ENCODE measurements at regions not wholly inside any gene's neighbourhood (a gene's known extent, or its start where the extent isn't known, plus 50 kb on each side); places are given as distances from the start of the nearest gene placed in this dataset.
"Not testable (repeated sequence)": the region's sequence is repeated elsewhere in the genome, so short reads cannot be mapped to it uniquely, and the experiment has no call there.

DNA sequence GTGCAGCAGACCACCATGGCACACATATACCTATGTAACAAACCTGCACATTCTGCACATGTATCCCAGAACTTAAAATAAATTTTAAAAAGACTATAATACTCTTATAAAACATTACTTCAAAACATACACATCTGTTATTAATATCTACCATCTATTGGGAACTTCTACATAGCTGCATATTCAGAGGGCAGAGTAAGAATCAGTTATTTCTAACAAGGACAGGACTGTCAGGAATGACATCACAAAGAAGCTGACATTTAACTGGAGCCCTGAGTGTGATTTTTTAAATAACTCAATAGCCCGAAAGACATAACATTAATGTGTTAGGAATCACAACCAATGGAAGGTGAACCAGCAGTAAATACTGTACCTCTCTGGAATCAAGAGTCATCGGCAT lies 276.7 kb upstream of the ECI2 start:
- no peak for DNase-seq (ENCODE audit: low read depth)

DNA sequence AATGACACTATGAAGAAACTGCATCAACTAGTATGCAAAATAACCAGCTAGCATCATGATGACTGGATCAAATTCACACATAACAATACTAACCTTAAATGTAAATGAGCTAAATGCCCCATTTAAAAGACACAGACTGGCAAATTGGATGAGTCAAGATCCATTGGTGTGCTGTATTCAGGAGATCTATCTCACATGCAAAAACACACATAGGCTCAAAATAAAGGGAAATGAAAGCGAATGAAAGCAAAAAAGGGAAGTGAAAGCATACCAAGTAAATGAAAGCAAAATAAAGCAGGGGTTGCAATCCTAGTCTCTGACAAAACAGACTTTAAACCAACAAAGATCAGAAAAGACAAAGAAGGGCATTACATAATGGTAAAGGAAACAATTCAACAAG lies 272.3 kb upstream of the ECI2 start:
- not testable (repeated sequence) for DNase-seq (ENCODE audit: low read depth)

DNA sequence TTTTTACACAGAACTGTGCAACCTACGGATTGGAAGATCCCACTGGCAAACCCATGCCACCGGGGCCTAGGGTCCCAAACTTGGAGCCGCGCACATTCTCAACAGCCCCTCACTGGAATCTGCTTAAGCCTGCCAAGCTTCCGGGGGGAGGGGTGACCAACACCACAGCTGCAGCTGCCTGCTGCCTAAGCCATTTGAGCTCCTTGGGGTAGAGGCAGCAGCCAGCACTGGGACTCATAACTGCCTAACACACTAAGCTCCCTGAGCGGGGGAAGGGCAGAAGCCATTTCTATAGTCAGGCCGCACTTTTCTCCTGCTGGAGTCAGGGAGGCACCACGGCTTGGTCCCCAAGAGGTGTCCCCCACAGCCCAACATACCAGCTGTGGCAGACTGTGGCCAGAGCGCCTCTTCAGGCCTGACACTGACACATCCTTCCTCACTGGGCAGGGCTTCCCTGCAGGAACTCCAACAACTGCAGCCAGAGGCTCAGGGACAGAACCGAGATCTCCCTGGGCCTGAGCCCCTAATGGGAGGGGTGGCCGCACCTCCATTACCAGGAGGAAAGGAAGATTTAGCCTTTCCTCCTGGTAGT lies 270.3 kb upstream of the ECI2 start:
- no peak for DNase-seq (ENCODE audit: low read depth)

DNA sequence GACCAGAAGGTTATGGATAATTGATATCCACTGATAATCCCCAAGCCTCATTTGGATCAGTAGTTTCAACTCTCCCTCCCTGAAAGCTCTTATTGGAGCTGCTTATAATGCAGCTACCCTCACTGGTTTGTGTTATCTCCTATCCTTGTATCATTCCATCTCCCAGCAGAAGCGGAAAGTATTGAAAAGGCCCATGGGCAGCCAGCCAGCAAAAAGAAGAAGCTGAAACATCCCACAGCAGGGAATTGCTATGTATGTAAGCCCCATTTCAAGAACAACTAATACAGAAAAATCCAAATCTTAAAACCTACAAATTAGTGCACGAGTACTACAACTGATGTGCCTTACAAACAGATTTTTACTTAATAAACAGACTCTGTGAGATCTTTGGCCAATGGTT lies 269.0 kb upstream of the ECI2 start:
- DNase-seq (ENCODE audit: low read depth) = no peak

DNA sequence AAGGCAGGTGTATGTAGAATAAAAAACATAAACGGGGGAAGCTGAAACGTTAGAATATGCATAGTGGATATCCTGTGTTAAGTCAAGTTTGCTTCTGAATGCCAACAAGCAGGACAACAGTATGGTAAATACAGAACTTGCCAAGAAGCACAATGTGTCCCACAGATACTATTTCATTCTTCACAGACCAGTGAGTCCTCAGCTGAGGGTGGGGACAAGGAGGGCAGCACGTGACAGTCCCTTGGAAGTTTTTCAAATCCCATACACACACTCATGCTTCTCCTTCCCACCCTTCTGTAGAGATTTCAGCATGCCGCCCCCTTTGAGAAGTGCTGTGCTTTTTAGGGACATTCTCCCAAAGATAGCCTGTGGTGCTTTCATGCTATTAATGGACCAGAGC lies 268.5 kb upstream of the ECI2 start:
- DNase-seq (ENCODE audit: low read depth) = no peak

DNA sequence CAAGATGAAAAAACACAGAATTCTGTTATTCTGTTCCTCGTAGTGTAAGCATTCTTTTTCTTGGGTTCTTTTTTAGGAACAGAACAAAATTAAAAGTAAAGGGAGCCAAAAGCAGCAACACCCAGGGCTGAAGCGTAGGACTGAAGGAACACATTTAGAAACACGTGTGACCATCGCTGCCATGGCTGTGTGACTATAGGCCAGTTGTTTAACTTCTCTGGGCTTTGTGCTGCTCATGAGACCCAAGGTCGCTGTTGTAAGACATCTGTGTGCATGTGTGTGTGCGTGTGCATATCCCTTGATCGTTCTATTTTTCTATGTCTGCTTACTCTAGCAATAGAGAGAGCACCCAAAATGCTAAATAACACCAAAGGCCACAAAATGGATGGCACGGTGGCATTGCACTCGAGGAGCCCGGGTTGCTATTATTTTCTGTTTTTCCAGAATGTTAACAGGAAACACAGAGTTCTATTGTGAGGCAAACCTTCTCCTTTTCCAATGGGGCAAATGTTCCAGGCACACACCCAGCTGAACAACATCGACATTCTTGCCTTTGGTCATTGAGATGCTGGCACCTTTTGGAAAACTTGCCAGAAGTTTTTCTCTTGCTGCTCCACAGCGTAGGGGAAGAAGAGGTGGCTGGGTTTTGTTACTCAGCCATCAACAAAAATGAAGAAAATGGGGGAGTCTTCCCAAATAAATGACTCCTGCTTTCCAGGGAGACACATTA lies 267.8 kb upstream of the ECI2 start:
- DNase-seq (ENCODE audit: low read depth) = no peak

DNA sequence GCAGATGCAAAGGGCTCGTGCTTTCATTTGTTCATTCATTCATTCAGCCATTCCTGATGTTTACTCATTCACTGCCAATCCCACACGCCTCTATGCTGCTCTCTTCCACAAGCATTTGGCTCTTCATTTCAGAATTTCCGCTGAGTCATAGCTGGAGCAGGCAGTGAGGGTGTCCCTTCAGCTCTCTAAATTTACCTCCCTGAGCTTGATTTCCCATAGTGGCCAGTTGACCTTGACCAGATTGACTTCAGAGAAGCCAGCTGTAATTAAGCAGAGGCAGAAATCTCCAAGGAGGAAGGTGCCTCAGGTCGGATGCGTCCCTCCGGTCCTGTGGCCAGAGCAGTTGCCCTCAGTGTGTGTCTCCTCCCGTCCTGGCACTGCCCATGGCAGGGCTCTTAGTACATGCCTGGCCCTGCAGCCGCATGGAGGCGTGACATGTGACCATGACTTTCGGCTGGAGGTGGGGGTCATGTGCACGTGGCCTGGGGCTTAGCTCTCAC lies 267.2 kb upstream of the ECI2 start:
- no peak for DNase-seq (ENCODE audit: low read depth)

DNA sequence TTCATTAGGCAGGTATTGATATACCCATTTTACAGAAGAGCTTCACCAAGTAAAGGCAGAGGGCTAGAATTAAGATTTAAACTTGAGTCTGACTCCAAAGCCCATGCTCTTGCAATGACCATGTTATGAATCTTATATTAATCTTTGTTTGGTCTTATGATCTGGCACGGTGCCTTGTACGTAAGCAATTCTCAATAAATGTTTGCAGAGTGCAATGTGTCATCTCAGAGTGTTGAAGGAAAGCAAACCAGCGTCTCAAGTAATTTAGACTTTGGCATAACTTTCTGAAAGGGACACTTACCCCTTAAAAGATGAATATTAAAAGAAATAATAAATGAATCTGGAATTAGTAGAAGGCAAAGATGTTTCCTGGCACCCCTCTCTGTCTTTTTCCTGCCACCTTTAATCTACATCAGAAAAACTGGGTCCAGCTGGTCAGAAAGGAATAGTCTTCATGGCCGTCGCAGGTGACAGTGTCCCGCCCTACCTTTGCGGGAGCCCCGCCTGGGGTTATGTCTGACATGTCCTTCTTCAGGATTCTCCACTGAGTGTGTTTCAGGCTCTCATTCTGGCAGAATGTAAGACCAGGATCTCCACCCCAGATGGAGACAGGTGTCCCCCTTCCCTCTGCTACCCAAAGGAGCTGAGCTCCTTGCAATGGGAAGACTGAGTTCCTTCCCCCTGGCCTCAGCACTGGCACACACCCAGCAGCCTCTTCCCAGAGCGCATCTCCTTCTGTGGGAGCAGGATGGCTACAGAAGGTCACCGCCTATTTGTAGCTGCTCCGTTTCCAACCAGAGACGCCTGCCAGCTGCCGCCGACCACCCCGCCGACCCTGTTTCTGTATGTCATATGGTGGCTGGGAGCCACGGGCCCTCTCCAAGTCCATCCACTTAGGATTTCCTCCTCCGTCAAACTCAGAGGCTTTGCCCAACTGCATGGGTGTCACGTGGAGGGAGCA lies 266.3 kb upstream of the ECI2 start:
- DNase-seq (ENCODE audit: low read depth) = no peak

DNA sequence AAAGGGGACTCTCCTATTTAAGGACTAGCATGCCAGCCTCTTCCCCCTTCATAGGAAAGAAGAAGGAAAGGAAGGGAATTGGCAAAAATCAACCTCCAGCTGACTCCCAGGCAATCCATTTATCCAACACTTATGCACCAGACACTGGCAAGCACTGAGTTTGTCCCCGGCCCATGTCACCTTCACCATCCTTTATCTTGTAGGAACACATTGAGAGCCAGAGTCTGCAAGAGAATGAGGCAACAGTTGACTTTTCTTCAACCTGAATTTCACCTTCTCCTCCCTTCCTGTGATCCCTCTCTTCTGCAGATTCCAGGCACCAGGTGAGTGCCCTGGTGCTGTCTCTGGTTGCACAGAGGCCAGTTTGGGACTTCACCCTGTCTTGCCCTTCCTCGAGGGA lies 264.3 kb upstream of the ECI2 start:
- DNase-seq (ENCODE audit: low read depth) = no peak

DNA sequence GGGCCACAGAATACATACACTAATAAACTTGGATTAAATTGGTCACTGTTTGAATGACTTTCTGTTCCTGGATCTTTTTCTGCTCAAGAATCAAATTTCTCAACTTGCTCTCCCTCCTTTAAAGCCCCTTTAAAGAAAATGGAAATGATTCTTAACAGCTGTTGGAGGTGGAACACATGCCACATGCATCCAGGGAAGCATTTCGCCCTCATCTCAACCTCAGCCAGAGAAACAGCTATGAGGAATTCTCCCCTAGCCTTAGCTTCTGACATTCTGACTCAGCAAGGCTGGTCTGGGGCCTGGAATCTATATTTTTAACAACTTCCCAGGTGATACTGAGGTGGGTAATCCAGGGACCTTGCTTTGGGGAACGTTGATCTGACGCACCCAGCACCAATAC lies 263.4 kb upstream of the ECI2 start:
- DNase-seq (ENCODE audit: low read depth) = no peak

DNA sequence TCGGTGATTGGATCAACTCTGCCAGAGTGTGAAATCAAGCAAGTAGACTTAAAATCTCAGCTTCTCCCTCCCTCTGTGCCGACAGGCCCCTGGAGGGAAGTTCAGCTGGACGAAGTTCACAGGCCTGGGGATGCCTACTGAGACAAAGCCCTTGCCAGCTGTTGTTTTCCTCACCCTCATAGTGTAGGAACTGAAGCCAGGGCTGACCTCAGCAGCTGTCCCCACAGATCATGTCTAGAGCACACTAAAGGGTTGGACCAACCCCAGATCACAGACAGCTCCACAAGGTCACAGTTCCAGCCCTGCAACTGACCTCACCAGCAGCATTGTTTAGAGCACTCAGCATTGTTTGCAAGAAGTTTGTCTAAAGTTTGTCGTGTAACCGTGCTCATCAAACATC lies 261.9 kb upstream of the ECI2 start:
- DNase-seq (ENCODE audit: low read depth) = no peak

DNA sequence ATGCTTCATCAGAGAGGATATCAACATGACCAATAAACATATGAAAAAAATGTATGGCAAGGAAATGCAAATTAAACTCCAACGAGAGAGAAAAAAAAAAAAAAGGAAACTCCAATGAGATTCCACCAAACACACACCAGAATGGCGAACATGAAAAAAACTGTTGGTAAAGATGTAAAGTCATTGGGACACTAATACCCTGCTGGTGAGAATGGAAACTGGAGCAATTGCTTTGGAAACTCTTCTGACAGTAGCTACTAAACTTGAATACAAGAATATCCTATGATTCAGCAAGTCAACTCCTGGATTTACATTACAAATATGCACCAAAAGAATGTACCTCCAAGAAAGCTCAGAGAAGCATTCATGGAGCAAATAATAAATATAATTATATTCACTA lies 260.7 kb upstream of the ECI2 start:
- no peak for DNase-seq (ENCODE audit: low read depth)

DNA sequence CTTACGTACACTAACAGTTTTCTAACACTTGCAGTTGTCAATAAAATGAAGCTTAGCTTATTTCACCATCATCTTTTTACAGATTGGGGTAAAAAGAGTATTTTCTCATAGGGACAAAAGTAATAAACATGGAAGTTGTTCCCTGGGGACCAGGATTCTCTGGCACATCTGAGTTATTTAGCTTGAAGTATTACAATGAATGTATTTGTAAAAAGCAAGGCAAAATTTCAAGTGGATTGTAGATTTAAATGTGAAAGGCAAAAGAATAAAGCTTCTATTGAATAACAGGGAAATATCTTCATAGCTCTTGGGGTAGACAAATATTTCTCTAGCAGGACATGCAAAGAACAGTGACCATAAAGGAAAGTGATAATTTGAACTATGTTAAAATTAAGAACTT lies 260.0 kb upstream of the ECI2 start:
- no peak for DNase-seq (ENCODE audit: low read depth)

DNA sequence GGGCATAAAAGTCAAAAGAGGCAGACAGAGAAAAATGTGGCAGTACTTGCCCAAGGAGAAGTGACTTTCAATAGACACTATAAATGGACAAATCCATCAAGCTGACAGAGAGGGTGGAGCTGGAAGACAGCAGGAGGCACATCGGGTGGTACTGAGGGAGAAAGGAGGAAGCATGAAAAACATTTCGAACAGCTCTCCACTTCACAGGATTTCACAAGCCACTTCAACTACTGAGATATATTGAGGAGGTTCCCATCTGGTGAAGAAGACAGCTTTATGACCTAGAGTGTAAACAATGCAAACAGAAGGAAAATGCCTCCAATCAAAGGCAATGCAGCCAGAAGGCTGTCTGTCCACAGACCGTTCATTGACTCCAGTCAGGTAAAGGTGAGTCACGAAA lies 259.4 kb upstream of the ECI2 start:
- no peak for DNase-seq (ENCODE audit: low read depth)

DNA sequence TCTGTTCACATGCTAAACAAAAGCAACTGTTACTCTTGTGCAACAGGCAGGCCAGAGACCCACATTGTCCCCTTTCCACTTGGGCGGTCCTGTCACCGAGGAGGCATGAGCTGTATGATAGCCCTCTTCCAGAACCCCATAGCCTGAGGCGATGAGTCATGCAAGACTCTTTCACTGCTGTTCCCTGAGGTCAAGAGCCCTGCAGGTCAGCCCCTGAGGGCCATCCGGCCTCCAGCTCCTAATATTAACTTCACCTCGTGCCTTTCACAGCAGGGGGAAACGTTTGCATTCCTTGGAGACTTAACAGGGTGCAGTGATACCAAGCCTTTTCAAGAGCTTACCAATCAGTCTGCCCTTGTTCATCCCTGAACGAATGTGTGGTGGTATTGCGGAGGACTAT lies 253.3 kb upstream of the ECI2 start:
- DNase-seq (ENCODE audit: low read depth) = no peak

DNA sequence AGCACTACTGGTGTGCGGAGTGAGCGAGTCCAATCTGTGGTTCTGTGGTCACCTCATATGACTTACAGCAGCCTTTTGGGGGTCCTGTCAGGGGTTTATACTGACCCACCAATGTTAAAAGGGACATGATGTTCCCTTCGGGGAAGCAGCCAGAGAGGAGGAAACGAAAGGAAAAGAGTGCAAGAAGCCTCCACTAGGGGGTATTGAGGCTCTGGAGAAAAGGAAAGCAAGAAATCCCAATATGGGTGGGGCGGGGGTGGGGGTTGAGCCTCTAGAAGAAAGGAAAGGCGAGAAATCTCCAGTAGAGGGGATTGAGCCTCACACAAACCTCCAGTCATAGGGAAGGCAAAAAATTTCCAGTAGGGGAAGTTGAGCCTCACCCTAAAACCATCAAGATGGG lies 249.3 kb upstream of the ECI2 start:
- no peak for DNase-seq (ENCODE audit: low read depth)

DNA sequence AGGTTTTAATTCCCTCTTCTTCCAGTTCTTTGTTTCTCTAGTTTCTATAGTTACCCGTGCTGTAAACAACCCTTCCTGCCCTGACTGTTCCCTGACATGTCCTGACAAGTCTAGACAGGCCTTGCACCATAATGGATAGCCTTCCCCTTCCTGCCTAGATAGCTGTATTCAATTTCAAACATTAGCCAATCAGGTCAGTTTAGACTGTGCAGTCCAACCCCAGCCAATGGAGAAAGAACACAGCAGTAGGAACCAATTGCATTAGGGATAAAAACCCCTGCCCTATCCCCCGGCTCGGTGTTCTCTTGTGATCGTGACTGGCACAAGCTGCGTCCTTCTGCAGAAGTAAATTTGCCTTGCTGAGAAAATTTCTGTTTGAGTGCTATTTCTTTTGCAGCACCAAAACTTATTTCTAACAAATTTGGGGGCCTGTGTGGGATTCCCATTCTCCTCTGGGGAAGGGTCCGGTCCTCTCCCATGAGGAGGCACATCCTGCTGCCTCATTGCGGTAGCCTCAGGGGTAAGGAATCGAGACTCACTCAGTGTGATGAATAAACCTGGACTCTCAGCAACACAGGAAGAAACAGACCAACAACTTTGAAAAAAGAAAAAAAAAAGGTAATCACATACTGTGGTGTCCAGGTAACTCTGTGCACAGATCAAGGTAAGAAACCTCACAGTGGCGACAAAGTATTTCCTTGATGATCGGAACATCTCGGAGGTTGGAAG lies 248.7 kb upstream of the ECI2 start:
- DNase-seq (ENCODE audit: low read depth) = no peak

DNA sequence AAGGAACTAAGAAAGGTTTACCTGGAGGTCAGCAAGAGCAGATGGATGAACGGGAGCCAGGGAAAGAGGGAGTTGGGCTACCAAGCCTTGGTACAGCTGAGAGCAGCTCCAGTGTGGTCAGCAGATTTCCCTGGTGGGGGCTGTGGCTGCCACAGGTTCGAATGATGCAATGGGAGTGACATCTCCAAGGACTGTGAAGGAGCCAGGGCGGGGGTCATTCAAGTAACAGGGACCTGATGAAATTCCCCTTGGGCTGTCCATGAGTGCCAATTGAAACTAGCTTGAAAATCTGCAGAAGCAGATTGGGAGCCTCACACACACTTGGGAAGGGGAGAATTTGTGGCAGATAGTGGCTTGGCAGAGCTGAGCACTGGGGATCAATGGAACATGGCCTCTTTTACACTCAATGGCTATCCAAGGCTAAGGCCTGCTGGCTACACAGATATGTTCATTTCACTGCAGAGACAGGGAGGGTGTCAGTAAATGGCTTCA lies 247.0 kb upstream of the ECI2 start:
- no peak for DNase-seq (ENCODE audit: low read depth)

DNA sequence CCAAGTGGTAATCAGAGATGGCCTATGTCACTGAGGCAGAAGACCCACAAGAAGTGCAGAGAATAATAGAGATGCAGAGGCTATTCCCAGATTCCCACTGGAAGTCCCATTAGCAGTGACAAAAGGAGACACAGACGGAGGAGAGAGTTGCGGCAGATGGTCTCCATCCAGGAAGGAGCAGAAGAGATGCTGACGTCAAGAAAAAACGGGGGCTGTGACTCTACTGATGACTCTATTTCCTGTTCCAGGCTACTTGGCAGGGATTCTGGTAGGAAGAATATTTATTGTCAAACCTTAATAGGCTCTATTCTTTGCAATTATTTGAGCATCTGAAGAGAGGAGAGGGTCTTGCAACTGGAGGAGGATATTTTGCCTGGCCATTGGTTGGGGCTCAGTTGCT lies 246.0 kb upstream of the ECI2 start:
- no peak for DNase-seq (ENCODE audit: low read depth)

DNA sequence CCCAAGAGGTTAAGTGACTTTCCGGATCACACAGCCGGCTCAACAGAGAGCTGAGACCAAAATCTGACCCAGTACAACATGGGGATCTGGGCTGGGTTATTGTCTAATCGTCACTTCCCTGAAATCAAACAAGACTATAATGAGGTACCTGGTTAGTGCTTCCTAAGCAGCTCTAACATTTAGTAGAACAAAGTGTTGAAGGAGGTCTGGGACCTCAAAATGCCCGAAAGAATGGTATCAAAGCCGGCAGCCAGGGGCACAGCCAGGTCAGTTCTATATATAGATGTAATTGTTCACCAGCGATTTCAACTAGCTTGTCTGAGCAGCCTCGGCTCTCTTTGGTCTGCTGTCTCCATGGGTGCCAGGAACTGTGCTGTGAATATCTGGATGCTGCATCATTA lies 245.5 kb upstream of the ECI2 start:
- no peak for DNase-seq (ENCODE audit: low read depth)

DNA sequence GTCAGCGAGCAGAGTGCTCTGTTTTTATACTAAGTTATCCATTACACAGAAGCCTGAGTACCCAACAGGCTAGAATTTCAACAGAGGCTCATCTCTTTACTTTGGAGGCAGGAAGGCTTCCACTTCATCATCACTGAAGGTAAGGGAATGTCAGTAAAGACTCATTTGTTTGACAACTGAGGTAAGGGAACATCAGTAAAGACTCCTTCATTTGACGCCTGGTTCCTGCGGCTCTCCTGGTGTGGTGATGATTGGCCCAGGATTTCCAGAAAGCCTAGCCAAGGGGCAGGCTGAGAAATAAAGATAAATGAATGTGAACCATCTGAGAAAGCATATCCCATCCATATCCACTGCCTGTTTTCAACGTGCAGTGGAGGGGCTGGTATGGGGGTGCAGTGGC lies 244.6 kb upstream of the ECI2 start:
- DNase-seq (ENCODE audit: low read depth) = no peak
